ENCODE measurements at regions not wholly inside any gene's neighbourhood (a gene's known extent, or its start where the extent isn't known, plus 50 kb on each side); places are given as distances from the start of the nearest gene placed in this dataset.

DNA sequence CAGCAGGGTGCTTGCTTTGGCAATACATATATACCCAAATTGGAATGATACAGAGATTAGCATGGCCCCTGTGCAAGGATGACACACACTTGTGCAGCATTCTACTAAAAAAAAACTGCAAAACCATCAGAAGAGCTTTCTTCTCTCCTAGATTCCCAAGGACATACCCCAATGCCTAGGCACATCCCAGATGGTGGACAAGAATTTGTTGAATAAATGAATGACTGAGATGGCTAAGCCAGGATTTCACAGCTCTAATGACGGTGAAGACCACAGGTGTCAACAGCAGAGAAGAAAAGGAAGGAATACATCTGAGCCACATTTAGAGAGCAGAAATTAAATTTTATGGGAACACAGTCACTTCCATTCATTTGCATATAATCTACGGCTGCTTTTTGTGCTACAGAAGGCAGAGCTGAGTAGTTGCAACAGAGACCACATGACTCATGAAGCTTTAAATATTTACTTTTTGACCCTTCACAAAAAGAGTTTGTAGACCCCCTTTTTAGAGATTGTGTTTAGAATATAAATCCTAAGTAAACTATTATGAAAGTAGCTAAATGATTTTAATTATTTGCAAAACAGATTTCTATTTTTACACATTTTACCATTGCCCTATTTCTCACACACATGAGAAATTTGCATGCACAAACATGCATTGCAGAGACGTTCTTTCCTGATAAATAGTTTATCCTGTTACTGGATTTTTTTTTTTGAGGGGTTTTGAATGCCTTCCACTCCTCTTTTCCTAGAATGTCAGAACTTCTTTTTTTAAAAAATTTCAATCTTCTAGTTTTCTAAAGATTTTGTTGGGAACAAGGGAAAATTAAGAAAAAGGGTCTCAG lies 119.0 kb downstream of the PMAIP1 start:
- H3K9me3 ChIP-seq (ENCODE audit: insufficient read depth in 2 of 2, low read depth in 1 of 2, low read length in 1 of 2): no peaks in the 10 kb centered on the region
- no peak overlapping the region for H3K9ac ChIP-seq (replicated peaks in 1 of 4; ENCODE audit: extremely low read depth in 1 of 4, low read depth in 3 of 4, low read length in 3 of 4)
- H4K20me1 ChIP-seq (replicated peaks in 1 of 2; ENCODE audit: control insufficient read depth in 1 of 2, insufficient read depth in 2 of 2, low read length in 2 of 2): no peaks in the 10 kb centered on the region
- H2BK20ac ChIP-seq (ENCODE audit: low read length): no peak overlapping the region
- ChIA-PET CTCF (ENCODE audit: partially characterized antibody) (interaction anchor here (0.6 to 3.3 kb wide), 2 partner anchors 23 to 310 kb away, joined by 3 to 15 read pairs; no protein-coding TSS in a partner anchor), POLR2A (ENCODE audit: partially characterized antibody) (interaction anchor here (0.7 to 0.8 kb wide), 2 partner anchors 92 to 121 kb away, joined by 3 read pairs; no protein-coding TSS in a partner anchor)
- no peak overlapping the region for H2BK12ac ChIP-seq (ENCODE audit: low read depth, low read length)
- no peak overlapping the region for H3K4me2 ChIP-seq (ENCODE audit: insufficient read depth in 1 of 2, low read depth in 2 of 2, low read length in 2 of 2)
- no peak overlapping the region for H3K4me3 ChIP-seq (ENCODE audit: extremely low read depth in 1 of 4, insufficient read depth in 2 of 4, low read depth in 3 of 4, low read length in 4 of 4)
- 77% methylated on average over 3 of the region's 3 CpGs; no CpG with 5 or more reads in 1 of the 2 experiments for WGBS, 2 experiments (ENCODE audit: extremely low coverage in 1 of 2, insufficient coverage in 1 of 2, insufficient read length in 1 of 2, insufficient replicate concordance in 2 of 2, low coverage in 1 of 2, low lambda C conversion rate in 2 of 2, missing lambda C conversion rate in 1 of 2)
- no peak overlapping the region for H3K4ac ChIP-seq (replicated peaks; ENCODE audit: insufficient read length, low read depth, low read length)
- FAIRE-seq (no peak), DNase-seq (ENCODE audit: low read depth in 1 of 2, low spot score in 2 of 2) (no peak)
- no peak overlapping the region for H4K8ac ChIP-seq (ENCODE audit: extremely low read depth, insufficient read depth, low read length)
- H3K23ac ChIP-seq (ENCODE audit: insufficient read length): no peak overlapping the region
- no peak overlapping the region for H2BK15ac ChIP-seq (ENCODE audit: low read length)
- no peaks in the 10 kb centered on the region for H3K79me1 ChIP-seq (ENCODE audit: low read depth, low read length)
- H3K27me3 ChIP-seq (replicated peaks in 1 of 4; ENCODE audit: control insufficient read depth in 3 of 4, extremely low read depth in 1 of 4, insufficient read depth in 3 of 4, low read length in 3 of 4): peaks cover 0 to 1% (median 0%) of the 10 kb centered on the region in 4 experiments; a peak in 1 of 7 replicates
- no peak overlapping the region for H3K56ac ChIP-seq (replicated peaks; ENCODE audit: insufficient read length, low read depth, low read length)
- H3K18ac ChIP-seq (ENCODE audit: extremely low read depth, low read length): no peak overlapping the region
- no peak overlapping the region for H3K14ac ChIP-seq (ENCODE audit: insufficient read length)
- peaks cover 0 to 10% (median 0%) of the 10 kb centered on the region in 4 experiments; a peak in 3 of 7 replicates for H3K4me1 ChIP-seq (replicated peaks in 1 of 4; ENCODE audit: control insufficient read depth in 3 of 4, insufficient read depth in 4 of 4, low read length in 3 of 4)
- no peak overlapping the region for H2AFZ ChIP-seq (ENCODE audit: low read length)
- no peak overlapping the region for H2BK120ac ChIP-seq (replicated peaks; ENCODE audit: low read depth, low read length)
- H3K27ac ChIP-seq (ENCODE audit: low read depth, low read length): no peak overlapping the region
- H3K23me2 ChIP-seq (ENCODE audit: low read depth, low read length): no peaks in the 10 kb centered on the region
- H3K79me2 ChIP-seq (ENCODE audit: control insufficient read depth in 1 of 2, insufficient read depth in 2 of 2, low read length in 2 of 2): no peaks in the 10 kb centered on the region
- TF ChIP-seq TCF12 (IDR thresholded peaks at IDR 0.05; ENCODE audit: low read depth, low read length) (no peak), YY1 (IDR thresholded peaks at IDR 0.05; ENCODE audit: low read depth, low read length) (no peak), TAF1 (IDR thresholded peaks at IDR 0.05; ENCODE audit: low read depth, low read length) (no peak)
- no peak overlapping the region for H4K91ac ChIP-seq (replicated peaks; ENCODE audit: insufficient read length, low read length)
- no peaks in the 10 kb centered on the region for H3K36me3 ChIP-seq (ENCODE audit: control insufficient read depth in 2 of 4, insufficient read depth in 4 of 4, low read length in 3 of 4)
- no peak overlapping the region for H2AK5ac ChIP-seq (ENCODE audit: low read depth, low read length)
- H2BK5ac ChIP-seq (ENCODE audit: low read depth, low read length): no peak overlapping the region
- H4K5ac ChIP-seq (ENCODE audit: insufficient read length, low read depth, low read length): no peak overlapping the region

Measured in H1 (cell line).